ENCODE measurements at regions not wholly inside any gene's neighbourhood (a gene's known extent, or its start where the extent isn't known, plus 50 kb on each side); places are given as distances from the start of the nearest gene placed in this dataset.
"Not testable (repeated sequence)": the region's sequence is repeated elsewhere in the genome, so short reads cannot be mapped to it uniquely, and the experiment has no call there.

GRCh38 chrX:67044029-67044653, 405.3 kb upstream of the EDA2R start:
- no peaks in the 10 kb centered on the region for H4K20me1 ChIP-seq (ENCODE audit: low read length)
- H3K4me1 ChIP-seq (ENCODE audit: insufficient read depth, low read length), result no peaks in the 10 kb centered on the region
- intact Hi-C loops (cut with micrococcal nuclease), result no loop called here
- POLR2A ChIA-PET (ENCODE audit: unreplicated experiment), result no interaction called here
- H3K27ac ChIP-seq (ENCODE audit: low read length), result no peak overlapping the region
- H3K27me3 ChIP-seq (ENCODE audit: low read length), result no peaks in the 10 kb centered on the region
- no peaks in the 10 kb centered on the region for H3K9me3 ChIP-seq (ENCODE audit: low read length)
- CTCF ChIA-PET, result no interaction called here
- no peaks in the 10 kb centered on the region for H3K79me2 ChIP-seq (ENCODE audit: low read length)
- H3K9ac ChIP-seq (ENCODE audit: low read length), result no peak overlapping the region
- no peak overlapping the region for H3K4me3 ChIP-seq (ENCODE audit: low read length)
- H3K9me2 ChIP-seq (replicated peaks; ENCODE audit: low read length), result no peaks in the 10 kb centered on the region
- no peak for TF ChIP-seq CTCF (conservative IDR thresholded peaks at IDR 0.05; ENCODE audit: low read depth, low read length)
- TF ChIP-seq EZH2 (IDR thresholded peaks at IDR 0.05; ENCODE audit: low read length, unreplicated experiment), result no peak
- TF ChIP-seq EZH2phosphoT487 (IDR thresholded peaks at IDR 0.05; ENCODE audit: borderline replicate concordance, low read length), result no peak
- no peak for ATAC-seq
- DNase-seq, result no peak
- no peaks in the 10 kb centered on the region for H3F3A ChIP-seq (ENCODE audit: low read length, unreplicated experiment)
- no TSS peak for BruUV-seq (replicated peaks)
- H3K36me3 ChIP-seq (ENCODE audit: low read depth, low read length), result no peaks in the 10 kb centered on the region
- no peak overlapping the region for H2AFZ ChIP-seq (ENCODE audit: low read length)
- H3K4me2 ChIP-seq (ENCODE audit: low read length), result no peak overlapping the region

- H2AFZ ChIP-seq (ENCODE audit: low read length), result no peak overlapping the region
- no peaks in the 10 kb centered on the region for H3K36me3 ChIP-seq (ENCODE audit: low read depth, low read length)
- H3K79me2 ChIP-seq (ENCODE audit: low read length), result no peaks in the 10 kb centered on the region
- ATAC-seq, result no peak
- H3K9me2 ChIP-seq (replicated peaks; ENCODE audit: low read length), result no peaks in the 10 kb centered on the region
- no peaks in the 10 kb centered on the region for H3K4me1 ChIP-seq (ENCODE audit: insufficient read depth, low read length)
- H3K9ac ChIP-seq (ENCODE audit: low read length), result no peak overlapping the region
- intact Hi-C loops (cut with micrococcal nuclease), result no loop called here
- ChIA-PET CTCF (no interaction called here), POLR2A (ENCODE audit: unreplicated experiment) (no interaction called here)
- H3K27ac ChIP-seq (ENCODE audit: low read length), result no peak overlapping the region
- H3F3A ChIP-seq (ENCODE audit: low read length, unreplicated experiment), result no peaks in the 10 kb centered on the region
- no TSS peak for BruUV-seq (replicated peaks)
- no peaks in the 10 kb centered on the region for H3K9me3 ChIP-seq (ENCODE audit: low read length)
- H3K4me2 ChIP-seq (ENCODE audit: low read length), result no peak overlapping the region
- H3K4me3 ChIP-seq (ENCODE audit: low read length), result no peak overlapping the region
- DNase-seq, result no peak
- H4K20me1 ChIP-seq (ENCODE audit: low read length), result no peaks in the 10 kb centered on the region
- H3K27me3 ChIP-seq (ENCODE audit: low read length), result no peaks in the 10 kb centered on the region
- TF ChIP-seq CTCF (conservative IDR thresholded peaks at IDR 0.05; ENCODE audit: low read depth, low read length), result no peak
- no peak for TF ChIP-seq EZH2 (IDR thresholded peaks at IDR 0.05; ENCODE audit: low read length, unreplicated experiment)
- no peak for TF ChIP-seq EZH2phosphoT487 (IDR thresholded peaks at IDR 0.05; ENCODE audit: borderline replicate concordance, low read length)
These were observed 365.6 kb upstream of the EDA2R start for GRCh38 chrX:67004451-67004850.

GRCh38 chrX:66994729-66995128, 355.9 kb upstream of the EDA2R start:
- no peak for ATAC-seq
- Histone ChIP-seq H3K36me3 (ENCODE audit: low read depth, low read length) (no peaks in the 10 kb centered on the region), H2AFZ (ENCODE audit: low read length) (no peak overlapping the region), H3K9ac (ENCODE audit: low read length) (no peak overlapping the region), H3K9me3 (ENCODE audit: low read length) (0 out of 2 replicates have a peak, but pooled peaks cover 7% of the 10 kb centered on the region), H3K4me1 (ENCODE audit: insufficient read depth, low read length) (no peaks in the 10 kb centered on the region), H3F3A (ENCODE audit: low read length, unreplicated experiment) (no peaks in the 10 kb centered on the region), H3K4me2 (ENCODE audit: low read length) (no peak overlapping the region), H3K27ac (ENCODE audit: low read length) (no peak overlapping the region), H3K79me2 (ENCODE audit: low read length) (no peaks in the 10 kb centered on the region), H3K27me3 (ENCODE audit: low read length) (no peaks in the 10 kb centered on the region), H3K9me2 (replicated peaks; ENCODE audit: low read length) (no peaks in the 10 kb centered on the region), H3K4me3 (ENCODE audit: low read length) (no peak overlapping the region), H4K20me1 (ENCODE audit: low read length) (no peaks in the 10 kb centered on the region)
- BruUV-seq (replicated peaks), result no TSS peak
- TF ChIP-seq EZH2 (IDR thresholded peaks at IDR 0.05; ENCODE audit: low read length, unreplicated experiment) (no peak), EZH2phosphoT487 (IDR thresholded peaks at IDR 0.05; ENCODE audit: borderline replicate concordance, low read length) (no peak), CTCF (conservative IDR thresholded peaks at IDR 0.05; ENCODE audit: low read depth, low read length) (no peak)
- ChIA-PET CTCF (no interaction called here), POLR2A (ENCODE audit: unreplicated experiment) (no interaction called here)
- DNase-seq, result no peak
- intact Hi-C loops (cut with micrococcal nuclease), result no loop called here

GRCh38 chrX:66992077-66992476, 353.2 kb upstream of the EDA2R start:
- H3K27ac ChIP-seq (ENCODE audit: low read length); H3K4me2 ChIP-seq (ENCODE audit: low read length); POLR2A ChIA-PET (ENCODE audit: unreplicated experiment); H3K9ac ChIP-seq (ENCODE audit: low read length); H3K9me3 ChIP-seq (ENCODE audit: low read length); H3K36me3 ChIP-seq (ENCODE audit: low read depth, low read length); intact Hi-C loops (cut with micrococcal nuclease); DNase-seq; ATAC-seq; H3K27me3 ChIP-seq (ENCODE audit: low read length); H4K20me1 ChIP-seq (ENCODE audit: low read length); BruUV-seq (replicated peaks); H3K4me3 ChIP-seq (ENCODE audit: low read length); H3K9me2 ChIP-seq (replicated peaks; ENCODE audit: low read length); H3K79me2 ChIP-seq (ENCODE audit: low read length); H3F3A ChIP-seq (ENCODE audit: low read length, unreplicated experiment); CTCF ChIA-PET; H3K4me1 ChIP-seq (ENCODE audit: insufficient read depth, low read length); H2AFZ ChIP-seq (ENCODE audit: low read length): not testable (repeated sequence)

All from PC-3 (cell line).